ENCODE measurements at regions not wholly inside any gene's neighbourhood (a gene's known extent, or its start where the extent isn't known, plus 50 kb on each side); places are given as distances from the start of the nearest gene placed in this dataset.

GRCh38 chr3:69690-70089, 126.9 kb upstream of the CHL1 start:
- Histone ChIP-seq H3K36me3 (no peaks in the 10 kb centered on the region), H3K9me3 (no peaks in the 10 kb centered on the region), H3K4me3 (no peak overlapping the region), H3K27me3 (no peaks in the 10 kb centered on the region)
- DNase-seq = no peak

DNA sequence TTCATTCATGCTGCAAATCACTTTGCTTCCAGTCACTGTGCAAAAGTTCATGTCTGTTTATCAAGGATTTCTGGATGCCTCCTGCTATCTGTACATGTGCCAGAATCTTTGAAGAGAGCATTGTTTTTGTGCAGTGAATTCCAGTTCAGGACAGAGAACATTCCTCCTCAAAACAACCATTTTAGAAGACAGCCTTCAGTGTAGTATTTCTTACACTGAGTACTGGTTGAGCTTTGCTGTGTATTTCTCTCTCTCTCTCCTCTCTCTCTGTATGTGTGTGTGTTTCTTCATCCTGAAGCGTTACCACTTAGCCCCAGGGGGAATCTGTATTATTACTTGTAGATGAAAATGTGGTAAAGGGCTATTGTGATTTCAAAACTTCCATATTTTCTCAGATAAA, 123.8 kb upstream of the CHL1 start:
- Histone ChIP-seq H3K36me3 (no peaks in the 10 kb centered on the region), H3K9me3 (no peaks in the 10 kb centered on the region), H3K27me3 (no peaks in the 10 kb centered on the region), H3K4me3 (no peak overlapping the region)
- no peak for DNase-seq

- Histone ChIP-seq H3K27me3 (no peaks in the 10 kb centered on the region), H3K36me3 (no peaks in the 10 kb centered on the region), H3K9me3 (no peaks in the 10 kb centered on the region), H3K4me3 (no peak overlapping the region)
- no peak for DNase-seq
Observed at GRCh38 chr3:73271-73670, 123.3 kb upstream of the CHL1 start.

DNA sequence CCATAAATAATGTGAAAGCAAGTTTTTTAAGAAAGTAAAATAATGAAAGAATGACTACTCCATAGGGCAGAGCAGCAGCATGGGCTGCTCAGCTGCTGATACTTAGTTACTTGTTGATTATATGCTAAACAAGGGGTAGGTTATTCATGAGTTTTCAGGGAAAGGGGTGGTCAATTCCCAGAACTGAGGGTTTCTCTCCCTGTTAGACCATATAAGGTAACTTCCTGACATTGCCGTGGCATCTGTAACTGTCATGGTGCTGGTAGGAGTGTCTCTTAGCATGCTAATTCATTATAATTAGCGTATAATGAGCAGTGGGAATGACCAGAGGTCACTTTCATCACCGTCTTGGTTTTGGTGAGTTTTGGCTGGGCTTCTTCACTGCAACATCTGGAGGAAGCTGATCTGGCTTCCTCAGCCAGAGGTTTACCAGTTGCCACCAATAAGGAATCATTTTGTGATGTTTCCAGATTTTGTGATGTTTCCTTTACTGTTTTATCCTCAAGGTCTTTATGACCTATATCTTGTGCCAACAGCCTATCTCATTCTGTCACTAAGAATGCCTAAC, 121.8 kb upstream of the CHL1 start:
- H3K27me3 ChIP-seq = no peaks in the 10 kb centered on the region
- no peak for DNase-seq

DNA sequence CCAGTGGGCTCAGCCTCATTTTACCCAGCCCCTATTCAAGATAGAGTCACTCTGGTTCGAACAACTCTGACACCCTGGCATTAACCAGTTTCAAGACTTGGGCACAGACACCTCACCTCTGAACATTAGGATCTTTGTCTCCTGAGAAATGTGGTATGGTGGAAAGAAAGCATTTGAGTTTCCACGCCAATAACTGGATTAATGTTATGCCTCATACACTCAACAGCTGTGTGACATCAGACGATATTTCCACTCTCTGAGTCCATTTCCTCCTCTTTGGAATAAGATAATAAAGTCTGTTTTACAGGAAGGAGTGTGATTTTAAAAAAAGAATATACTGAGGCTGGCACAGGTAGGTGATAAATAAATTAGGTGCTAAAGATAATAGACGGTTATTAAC, 121.3 kb upstream of the CHL1 start:
- Histone ChIP-seq H3K9me3 (no peaks in the 10 kb centered on the region), H3K4me3 (no peak overlapping the region), H3K36me3 (no peaks in the 10 kb centered on the region), H3K27me3 (no peaks in the 10 kb centered on the region)
- no peak for DNase-seq

More for the DNA sequence above, 121.8 kb upstream of the CHL1 start:
- no peaks in the 10 kb centered on the region for H3K36me3 ChIP-seq
- no peaks in the 10 kb centered on the region for H3K9me3 ChIP-seq
- no peak overlapping the region for H3K4me3 ChIP-seq

DNA sequence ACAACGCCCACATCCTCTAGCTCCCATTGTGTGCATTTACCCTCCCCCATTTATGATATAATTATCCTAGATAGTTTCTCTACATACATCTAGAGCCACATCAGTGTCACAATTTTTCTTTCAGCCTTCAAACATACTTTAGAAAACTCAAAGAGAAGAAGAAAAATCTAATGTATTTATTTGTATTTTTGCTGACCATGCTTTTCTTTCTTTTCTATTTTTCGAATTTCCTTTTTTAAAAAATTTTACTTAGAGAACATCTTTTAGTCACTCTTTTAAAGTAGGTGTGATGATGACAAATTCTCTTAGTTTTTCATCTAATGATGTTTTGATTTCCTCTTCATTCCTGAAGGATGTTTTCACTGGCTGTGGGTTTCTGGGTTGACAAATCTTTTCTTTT, 117.0 kb upstream of the CHL1 start:
- Histone ChIP-seq H3K36me3 (no peaks in the 10 kb centered on the region), H3K27me3 (no peaks in the 10 kb centered on the region), H3K9me3 (no peaks in the 10 kb centered on the region), H3K4me3 (no peak overlapping the region)
- DNase-seq = no peak

- no peak for DNase-seq
- Histone ChIP-seq H3K27me3 (no peaks in the 10 kb centered on the region), H3K36me3 (no peaks in the 10 kb centered on the region), H3K4me3 (no peak overlapping the region), H3K9me3 (no peaks in the 10 kb centered on the region)
Observed at GRCh38 chr3:82508-82907, 114.1 kb upstream of the CHL1 start.

GRCh38 chr3:83096-83495, 113.5 kb upstream of the CHL1 start:
- no peak for DNase-seq
- Histone ChIP-seq H3K36me3 (no peaks in the 10 kb centered on the region), H3K27me3 (no peaks in the 10 kb centered on the region), H3K4me3 (no peak overlapping the region), H3K9me3 (no peaks in the 10 kb centered on the region)

DNA sequence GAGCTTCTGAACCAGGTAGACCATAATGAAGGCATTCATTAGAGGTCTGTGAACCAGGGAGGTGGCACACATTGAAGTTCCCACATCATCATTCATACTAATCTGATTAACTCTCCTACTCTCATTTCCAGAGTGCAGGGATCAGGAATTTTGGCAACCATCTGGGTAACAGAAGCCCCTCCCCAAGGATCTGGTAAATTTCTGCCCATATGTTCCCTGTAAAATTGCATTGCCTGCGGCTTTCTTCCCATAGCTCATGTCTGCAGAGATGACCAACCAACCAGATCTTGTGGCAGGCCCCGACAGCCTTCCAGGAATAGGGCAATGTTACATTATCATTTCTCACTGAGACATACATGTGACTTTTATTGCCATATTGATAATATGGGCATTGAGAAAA, 111.4 kb upstream of the CHL1 start:
- no peaks in the 10 kb centered on the region for H3K36me3 ChIP-seq
- no peaks in the 10 kb centered on the region for H3K9me3 ChIP-seq
- H3K27me3 ChIP-seq = no peaks in the 10 kb centered on the region
- no peak for DNase-seq
- no peak overlapping the region for H3K4me3 ChIP-seq

GRCh38 chr3:88267-88666, 108.3 kb upstream of the CHL1 start:
- Histone ChIP-seq H3K27me3 (no peaks in the 10 kb centered on the region), H3K4me3 (no peak overlapping the region), H3K36me3 (no peaks in the 10 kb centered on the region), H3K9me3 (no peaks in the 10 kb centered on the region)
- no peak for DNase-seq

DNA sequence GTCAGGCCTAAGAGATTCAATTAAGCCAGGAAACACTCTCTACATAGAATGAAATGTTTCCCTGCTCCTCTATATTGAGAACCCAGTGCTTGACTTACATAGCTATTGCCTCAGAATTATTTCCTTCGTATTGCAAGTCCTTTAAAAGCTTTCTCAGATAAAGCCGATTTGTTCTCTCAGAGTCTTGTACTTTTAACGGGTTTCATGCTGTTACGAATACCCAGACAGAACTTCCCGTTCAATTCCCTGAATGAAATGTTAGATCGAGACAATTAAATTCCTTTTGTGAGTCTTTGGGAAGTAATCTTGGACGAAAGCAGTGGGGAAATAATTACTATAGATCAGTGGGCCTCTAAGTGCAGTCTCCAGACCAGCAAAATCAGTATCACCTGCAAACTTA, 102.8 kb upstream of the CHL1 start:
- no peaks in the 10 kb centered on the region for H3K36me3 ChIP-seq
- no peaks in the 10 kb centered on the region for H3K27me3 ChIP-seq
- H3K4me3 ChIP-seq = no peak overlapping the region
- no peak for DNase-seq
- no peaks in the 10 kb centered on the region for H3K9me3 ChIP-seq

DNA sequence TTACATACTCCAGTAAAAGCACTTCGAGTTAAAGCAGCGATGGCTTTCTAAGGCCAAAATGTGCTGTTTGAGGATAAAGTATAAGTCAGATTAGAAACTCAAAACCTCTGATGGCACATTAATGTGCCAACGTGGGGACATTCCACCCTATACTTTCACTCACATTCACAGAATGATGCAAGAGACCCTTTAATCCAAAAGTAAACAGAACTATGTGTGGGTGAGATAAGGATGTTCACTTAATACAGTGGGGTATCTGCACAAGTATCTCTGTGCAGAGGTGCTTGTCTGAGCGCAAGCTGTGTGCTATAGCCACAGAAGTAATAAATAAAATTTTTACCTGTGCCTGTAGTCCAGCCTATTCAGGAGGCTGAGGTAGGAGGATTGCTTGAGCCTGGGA, 100.3 kb upstream of the CHL1 start:
- DNase-seq = no peak
- Histone ChIP-seq H3K36me3 (no peaks in the 10 kb centered on the region), H3K27me3 (no peaks in the 10 kb centered on the region), H3K4me3 (no peak overlapping the region), H3K9me3 (no peaks in the 10 kb centered on the region)

- Histone ChIP-seq H3K36me3 (no peaks in the 10 kb centered on the region), H3K27me3 (no peaks in the 10 kb centered on the region), H3K9me3 (no peaks in the 10 kb centered on the region), H3K4me3 (no peak overlapping the region)
- no peak for DNase-seq
Observed at GRCh38 chr3:97417-98258, 98.9 kb upstream of the CHL1 start.

GRCh38 chr3:98259-98654, 98.3 kb upstream of the CHL1 start:
- Histone ChIP-seq H3K27me3 (no peaks in the 10 kb centered on the region), H3K9me3 (no peaks in the 10 kb centered on the region), H3K4me3 (no peak overlapping the region), H3K36me3 (no peaks in the 10 kb centered on the region)
- DNase-seq = no peak

GRCh38 chr3:99506-99905, 97.1 kb upstream of the CHL1 start:
- DNase-seq = no peak
- H3K36me3 ChIP-seq = no peaks in the 10 kb centered on the region
- no peaks in the 10 kb centered on the region for H3K27me3 ChIP-seq
- H3K4me3 ChIP-seq = no peak overlapping the region
- H3K9me3 ChIP-seq = no peaks in the 10 kb centered on the region

DNA sequence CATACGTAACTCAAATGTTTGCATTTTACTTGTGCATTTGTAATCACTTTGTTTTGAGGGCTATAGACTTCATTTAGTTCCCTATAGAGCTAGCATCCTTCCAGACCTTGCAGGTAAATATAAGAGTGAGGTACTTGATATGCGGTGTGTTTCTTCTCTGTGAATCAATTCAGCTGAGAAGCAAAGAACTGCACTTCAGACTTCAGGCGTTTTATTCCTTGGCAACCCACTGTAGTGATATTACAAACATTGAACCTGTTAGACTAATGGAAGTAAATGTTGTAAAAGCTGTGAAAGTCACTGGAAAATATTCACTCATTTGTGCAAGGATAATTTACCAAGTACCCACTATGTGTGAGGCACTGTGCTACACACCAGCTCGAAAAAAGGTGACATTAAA, 94.1 kb upstream of the CHL1 start:
- no peak overlapping the region for H3K4me3 ChIP-seq
- no peaks in the 10 kb centered on the region for H3K9me3 ChIP-seq

DNA sequence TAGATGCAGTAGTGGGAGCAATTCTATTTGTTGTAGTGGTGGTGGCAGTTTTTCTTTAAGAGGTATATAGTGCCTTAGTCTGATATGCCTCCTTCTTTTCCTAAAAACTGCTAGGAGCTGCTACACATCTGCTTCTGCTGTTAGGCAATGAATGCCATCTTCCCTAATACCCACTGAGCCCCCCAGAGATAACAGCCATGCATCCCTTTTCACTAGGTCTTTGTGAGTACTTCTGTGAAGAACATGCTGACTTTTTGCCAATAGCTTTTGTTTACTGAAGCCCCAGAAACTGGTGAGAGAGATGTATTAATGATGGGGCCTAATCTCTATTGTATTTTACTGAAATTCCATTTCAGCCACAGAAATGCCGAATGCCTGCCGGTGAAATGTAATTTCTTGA, 92.6 kb upstream of the CHL1 start:
- no peaks in the 10 kb centered on the region for H3K27me3 ChIP-seq
- H3K4me3 ChIP-seq = no peak overlapping the region
- no peaks in the 10 kb centered on the region for H3K36me3 ChIP-seq
- DNase-seq = no peak
- no peaks in the 10 kb centered on the region for H3K9me3 ChIP-seq

More for the DNA sequence above, 94.1 kb upstream of the CHL1 start:
- DNase-seq = no peak
- no peaks in the 10 kb centered on the region for H3K27me3 ChIP-seq
- H3K36me3 ChIP-seq = no peaks in the 10 kb centered on the region

DNA sequence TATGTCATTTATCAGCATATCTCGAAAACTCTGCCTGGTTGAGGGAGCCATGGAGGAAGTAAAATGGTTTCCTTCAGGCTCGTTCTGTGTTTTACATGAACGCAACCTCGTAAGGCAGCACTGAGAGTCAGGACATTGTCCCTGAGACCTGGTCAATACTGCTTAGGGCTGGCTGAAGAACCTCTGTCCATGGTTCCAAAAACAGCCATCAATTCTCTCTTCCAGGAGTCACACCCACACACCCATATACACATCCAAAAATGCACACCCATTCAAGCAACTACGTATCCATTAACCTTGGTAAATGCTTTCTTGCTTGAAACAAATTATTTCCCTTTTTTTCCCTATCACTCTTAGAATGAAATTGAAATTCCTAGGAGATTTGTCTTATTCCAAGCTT, 91.0 kb upstream of the CHL1 start:
- no peak overlapping the region for H3K4me3 ChIP-seq
- DNase-seq = no peak
- H3K27me3 ChIP-seq = no peaks in the 10 kb centered on the region

More for the DNA sequence above, 91.0 kb upstream of the CHL1 start:
- Histone ChIP-seq H3K36me3 (no peaks in the 10 kb centered on the region), H3K9me3 (no peaks in the 10 kb centered on the region)
